ENCODE measurements at regions not wholly inside any gene's neighbourhood (a gene's known extent, or its start where the extent isn't known, plus 50 kb on each side); places are given as distances from the start of the nearest gene placed in this dataset.
"Not testable (repeated sequence)": the region's sequence is repeated elsewhere in the genome, so short reads cannot be mapped to it uniquely, and the experiment has no call there.

GRCh38 chr4:183814461-183814860, 90.6 kb upstream of the STOX2 start:
- no peak overlapping the region for H3K4me3 ChIP-seq (ENCODE audit: low read length)
- DNase-seq (ENCODE audit: low read depth): peak; percentile 41
- no peak for TF ChIP-seq CTCF (conservative IDR thresholded peaks at IDR 0.05; ENCODE audit: low read depth, low read length)

- TF ChIP-seq CTCF (conservative IDR thresholded peaks at IDR 0.05; ENCODE audit: low read depth, low read length): no peak
- DNase-seq (ENCODE audit: low read depth): no peak
- H3K4me3 ChIP-seq (ENCODE audit: low read length): no peak overlapping the region
Measured at GRCh38 chr4:183816077-183816476, 89.0 kb upstream of the STOX2 start.

- no peak overlapping the region for H3K4me3 ChIP-seq (ENCODE audit: low read length)
- no peak for DNase-seq (ENCODE audit: low read depth)
- TF ChIP-seq CTCF (conservative IDR thresholded peaks at IDR 0.05; ENCODE audit: low read depth, low read length): no peak
Measured at GRCh38 chr4:183816882-183817509, 88.1 kb upstream of the STOX2 start.

- not testable (repeated sequence) for DNase-seq (ENCODE audit: low read depth); H3K4me3 ChIP-seq (ENCODE audit: low read length)
Measured at GRCh38 chr4:183818591-183818990, 86.5 kb upstream of the STOX2 start.

- no peak overlapping the region for H3K4me3 ChIP-seq (ENCODE audit: low read length)
- TF ChIP-seq CTCF (conservative IDR thresholded peaks at IDR 0.05; ENCODE audit: low read depth, low read length): no peak
- DNase-seq (ENCODE audit: low read depth): no peak
Measured at GRCh38 chr4:183821076-183821853, 83.8 kb upstream of the STOX2 start.

- peak; percentile 86 for DNase-seq (ENCODE audit: low read depth)
- TF ChIP-seq CTCF (conservative IDR thresholded peaks at IDR 0.05; ENCODE audit: low read depth, low read length): no peak
Measured at GRCh38 chr4:183823434-183823833, 81.7 kb upstream of the STOX2 start.

GRCh38 chr4:183825346-183825745, 79.8 kb upstream of the STOX2 start:
- DNase-seq (ENCODE audit: low read depth): no peak
- no peak overlapping the region for H3K4me3 ChIP-seq (ENCODE audit: low read length)
- TF ChIP-seq CTCF (conservative IDR thresholded peaks at IDR 0.05; ENCODE audit: low read depth, low read length): no peak

More at GRCh38 chr4:183823434-183823833, 81.7 kb upstream of the STOX2 start:
- no peak overlapping the region for H3K4me3 ChIP-seq (ENCODE audit: low read length)
